IPS-20b (cell line): ENCODE measurements at regions not wholly inside any gene's neighbourhood (a gene's known extent, or its start where the extent isn't known, plus 50 kb on each side); places are given as distances from the start of the nearest gene placed in this dataset.
"Not testable (repeated sequence)": the region's sequence is repeated elsewhere in the genome, so short reads cannot be mapped to it uniquely, and the experiment has no call there.

ENCODE experiments used
- H3K27ac ChIP-seq: one replicate; pipeline ENCODE4 v1.5.1; 2013; ENCODE audit warnings: low read length
- H3K27me3 ChIP-seq: 2 replicates; pipeline ENCODE4 v1.6.1; 2013; ENCODE audit warnings: mild to moderate bottlenecking, low read length, inconsistent platforms; ENCODE audit not compliant: insufficient read depth
- H3K36me3 ChIP-seq: 2 replicates; pipeline ENCODE4 v1.6.1; 2013; ENCODE audit warnings: low read depth, mild to moderate bottlenecking, inconsistent platforms, low read length, moderate library complexity; ENCODE audit not compliant: insufficient read depth
- H3K4me1 ChIP-seq: 2 replicates; pipeline ENCODE4 v1.6.1; 2013; ENCODE audit warnings: mild to moderate bottlenecking, control low read depth, inconsistent platforms, low read length, moderate library complexity; ENCODE audit not compliant: insufficient read depth
- H3K4me3 ChIP-seq: 2 replicates; pipeline ENCODE4 v1.5.1; 2013; ENCODE audit warnings: mild to moderate bottlenecking, low read length, inconsistent platforms
- H3K9ac ChIP-seq: 2 replicates; pipeline ENCODE4 v1.6.1; 2013; ENCODE audit warnings: low read depth, mild to moderate bottlenecking, inconsistent platforms, low read length, moderate library complexity
- H3K9me3 ChIP-seq: 2 replicates; pipeline ENCODE4 v1.6.1; 2013; ENCODE audit warnings: mild to moderate bottlenecking, low read depth, low read length, inconsistent platforms; ENCODE audit not compliant: insufficient read depth

GRCh38 chr3:102000620-102001209 lies 151.4 kb downstream of the NFKBIZ start:
- Histone ChIP-seq H3K27me3 (no peaks in the 10 kb centered on the region), H3K9ac (no peak overlapping the region), H3K4me3 (no peak overlapping the region), H3K36me3 (no peaks in the 10 kb centered on the region), H3K4me1 (no peaks in the 10 kb centered on the region), H3K9me3 (no peaks in the 10 kb centered on the region), H3K27ac (no peak overlapping the region)

- no peak overlapping the region for H3K4me3 ChIP-seq
- no peaks in the 10 kb centered on the region for H3K4me1 ChIP-seq
- H3K9ac ChIP-seq = no peak overlapping the region
- peaks cover under 1% of the 10 kb centered on the region; the same call in 1 of the 2 replicates for H3K9me3 ChIP-seq
- no peaks in the 10 kb centered on the region for H3K27me3 ChIP-seq
- H3K36me3 ChIP-seq = no peaks in the 10 kb centered on the region
- H3K27ac ChIP-seq = no peak overlapping the region
These were observed 152.7 kb downstream of the NFKBIZ start for GRCh38 chr3:102002056-102002455.

DNA sequence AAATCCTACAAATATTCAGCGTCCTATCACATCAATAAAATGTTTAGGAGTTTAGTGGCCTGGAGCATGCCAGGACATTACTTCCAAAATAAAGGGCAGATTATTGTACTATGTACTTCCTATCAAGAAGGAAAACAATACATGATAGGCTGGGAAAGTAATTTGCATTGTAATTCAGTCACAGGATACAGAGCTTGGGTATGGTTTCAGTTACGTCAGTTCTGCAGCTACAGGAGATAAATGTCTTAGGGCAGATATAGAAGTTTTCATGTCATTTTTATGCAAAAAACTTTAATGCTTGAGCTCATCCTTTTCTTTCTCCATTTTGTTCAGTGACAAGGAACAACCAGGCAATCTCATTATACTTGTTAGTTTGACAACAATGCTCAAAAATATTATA lies 155.2 kb downstream of the NFKBIZ start:
- H3K27me3 ChIP-seq = no peaks in the 10 kb centered on the region
- no peak overlapping the region for H3K4me3 ChIP-seq
- H3K9me3 ChIP-seq = peaks cover 9% of the 10 kb centered on the region; the same call in 1 of the 2 replicates
- H3K27ac ChIP-seq = no peak overlapping the region
- H3K4me1 ChIP-seq = no peaks in the 10 kb centered on the region
- H3K9ac ChIP-seq = no peak overlapping the region
- no peaks in the 10 kb centered on the region for H3K36me3 ChIP-seq

GRCh38 chr3:102005551-102005950 lies 156.2 kb downstream of the NFKBIZ start:
- H3K4me1 ChIP-seq = no peaks in the 10 kb centered on the region
- H3K9me3 ChIP-seq = peaks cover 9% of the 10 kb centered on the region; the same call in 1 of the 2 replicates
- no peak overlapping the region for H3K4me3 ChIP-seq
- no peaks in the 10 kb centered on the region for H3K36me3 ChIP-seq
- H3K27me3 ChIP-seq = no peaks in the 10 kb centered on the region
- H3K9ac ChIP-seq = no peak overlapping the region
- H3K27ac ChIP-seq = no peak overlapping the region

- H3K27ac ChIP-seq = no peak overlapping the region
- no peaks in the 10 kb centered on the region for H3K4me1 ChIP-seq
- no peak overlapping the region for H3K9ac ChIP-seq
- H3K27me3 ChIP-seq = no peaks in the 10 kb centered on the region
- no peak overlapping the region for H3K4me3 ChIP-seq
- H3K36me3 ChIP-seq = no peaks in the 10 kb centered on the region
- peaks cover 9% of the 10 kb centered on the region; the same call in 1 of the 2 replicates for H3K9me3 ChIP-seq
These were observed 157.6 kb downstream of the NFKBIZ start for GRCh38 chr3:102006812-102007485.

- not testable (repeated sequence) for H3K9ac ChIP-seq, H3K27ac ChIP-seq, H3K36me3 ChIP-seq, H3K4me1 ChIP-seq, H3K9me3 ChIP-seq, H3K4me3 ChIP-seq, H3K27me3 ChIP-seq
These were observed 159.1 kb downstream of the NFKBIZ start for GRCh38 chr3:102008436-102008835.

DNA sequence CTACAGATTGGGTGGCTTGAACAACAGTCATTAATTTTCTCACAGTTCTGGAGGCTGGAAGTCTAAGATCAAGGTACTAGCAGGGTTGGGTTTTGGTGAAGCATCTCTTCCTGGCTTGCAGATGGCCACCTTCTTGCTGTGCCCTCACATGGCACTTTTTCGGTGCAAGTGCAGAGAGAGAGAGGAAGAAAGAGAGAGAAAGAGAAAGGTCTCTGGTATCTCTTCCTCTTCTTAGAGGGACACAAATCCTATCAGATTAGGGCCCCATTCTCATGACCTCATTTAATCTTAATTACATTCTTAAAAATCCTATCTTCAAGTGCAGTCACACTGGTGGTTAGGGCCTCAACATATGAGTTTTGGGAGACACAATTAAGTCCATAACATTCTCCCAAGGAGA lies 167.1 kb downstream of the NFKBIZ start:
- Histone ChIP-seq H3K36me3 (no peaks in the 10 kb centered on the region), H3K27me3 (no peaks in the 10 kb centered on the region), H3K27ac (no peak overlapping the region), H3K4me3 (no peak overlapping the region), H3K9ac (no peak overlapping the region), H3K4me1 (no peaks in the 10 kb centered on the region), H3K9me3 (no peaks in the 10 kb centered on the region)

DNA sequence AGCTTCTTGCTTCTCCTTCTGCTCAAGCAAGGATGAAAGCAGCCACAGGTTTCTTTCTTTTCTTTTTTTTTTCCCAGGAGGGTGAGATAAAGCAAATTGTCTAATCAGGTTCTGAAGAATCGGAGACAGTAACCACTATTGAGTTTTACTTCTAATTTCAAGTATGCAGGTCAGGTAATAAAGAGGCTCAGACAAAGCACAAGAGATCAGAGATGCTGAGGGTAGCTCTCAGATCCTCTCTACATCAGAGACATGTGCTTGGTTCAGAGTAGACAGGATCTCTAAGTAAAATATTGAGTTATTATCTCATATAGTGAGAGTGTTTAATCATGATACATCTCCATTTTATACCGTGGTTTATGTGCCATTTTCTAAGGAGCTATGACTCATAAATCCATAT lies 168.5 kb downstream of the NFKBIZ start:
- H3K9ac ChIP-seq = no peak overlapping the region
- H3K9me3 ChIP-seq = no peaks in the 10 kb centered on the region
- H3K36me3 ChIP-seq = no peaks in the 10 kb centered on the region
- H3K27me3 ChIP-seq = no peaks in the 10 kb centered on the region
- H3K27ac ChIP-seq = no peak overlapping the region
- H3K4me1 ChIP-seq = no peaks in the 10 kb centered on the region
- H3K4me3 ChIP-seq = no peak overlapping the region

GRCh38 chr3:102018551-102018950 lies 169.2 kb downstream of the NFKBIZ start:
- Histone ChIP-seq H3K9ac (no peak overlapping the region), H3K4me1 (no peaks in the 10 kb centered on the region), H3K27me3 (no peaks in the 10 kb centered on the region), H3K36me3 (no peaks in the 10 kb centered on the region), H3K27ac (no peak overlapping the region), H3K9me3 (no peaks in the 10 kb centered on the region), H3K4me3 (no peak overlapping the region)

DNA sequence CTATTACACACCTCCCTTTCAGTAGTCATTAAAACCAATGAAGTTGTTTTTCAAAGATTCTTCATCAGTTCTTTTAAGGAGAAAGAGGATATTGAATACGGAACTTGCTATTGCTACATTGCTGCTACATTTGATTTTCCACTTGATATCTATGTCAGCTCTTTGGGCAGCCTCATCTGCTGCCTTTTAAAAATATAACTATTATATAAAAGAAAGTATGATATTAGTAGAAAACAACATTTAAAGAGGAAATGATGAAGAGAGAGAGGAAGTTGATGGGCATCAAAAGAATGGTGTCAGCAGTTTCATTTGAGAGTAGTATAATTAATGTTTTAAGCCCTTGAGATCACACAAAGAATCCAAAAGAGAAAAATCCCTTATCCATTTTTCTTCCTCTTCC lies 171.4 kb downstream of the NFKBIZ start:
- Histone ChIP-seq H3K4me3 (no peak overlapping the region), H3K9ac (no peak overlapping the region), H3K36me3 (no peaks in the 10 kb centered on the region), H3K27me3 (no peaks in the 10 kb centered on the region), H3K9me3 (no peaks in the 10 kb centered on the region), H3K4me1 (no peaks in the 10 kb centered on the region), H3K27ac (no peak overlapping the region)

GRCh38 chr3:102024270-102024904 lies 175.1 kb downstream of the NFKBIZ start:
- no peak overlapping the region for H3K9ac ChIP-seq
- no peak overlapping the region for H3K4me3 ChIP-seq
- H3K27ac ChIP-seq = no peak overlapping the region
- H3K4me1 ChIP-seq = no peaks in the 10 kb centered on the region
- no peaks in the 10 kb centered on the region for H3K27me3 ChIP-seq
- H3K9me3 ChIP-seq = no peaks in the 10 kb centered on the region
- H3K36me3 ChIP-seq = no peaks in the 10 kb centered on the region
